ENCODE measurements at regions not wholly inside any gene's neighbourhood (a gene's known extent, or its start where the extent isn't known, plus 50 kb on each side); places are given as distances from the start of the nearest gene placed in this dataset.
A peak's percentile ranks its signal among the peaks of the same experiment; 100 is the strongest.
"Not testable (repeated sequence)": the region's sequence is repeated elsewhere in the genome, so short reads cannot be mapped to it uniquely, and the experiment has no call there.

DNA sequence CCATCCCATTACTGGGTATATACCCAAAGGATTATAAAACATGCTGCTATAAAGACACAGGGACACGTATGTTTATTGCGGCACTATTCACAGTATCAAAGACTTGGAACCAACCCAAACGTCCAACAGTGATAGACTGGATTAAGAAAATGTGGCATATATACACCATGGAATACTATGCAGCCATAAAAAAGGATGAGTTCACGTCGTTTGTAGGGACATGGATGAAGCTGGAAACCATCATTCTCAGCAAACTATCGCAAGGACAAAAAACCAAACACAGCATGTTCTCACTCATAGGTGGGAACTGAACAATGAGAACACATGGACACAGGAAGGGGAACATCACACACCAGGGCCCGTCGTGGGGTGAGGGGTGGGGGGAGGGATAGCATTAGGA lies 106.1 kb downstream of the CHD1L start:
- not testable (repeated sequence) for DNase-seq (ENCODE audit: low spot score)

DNA sequence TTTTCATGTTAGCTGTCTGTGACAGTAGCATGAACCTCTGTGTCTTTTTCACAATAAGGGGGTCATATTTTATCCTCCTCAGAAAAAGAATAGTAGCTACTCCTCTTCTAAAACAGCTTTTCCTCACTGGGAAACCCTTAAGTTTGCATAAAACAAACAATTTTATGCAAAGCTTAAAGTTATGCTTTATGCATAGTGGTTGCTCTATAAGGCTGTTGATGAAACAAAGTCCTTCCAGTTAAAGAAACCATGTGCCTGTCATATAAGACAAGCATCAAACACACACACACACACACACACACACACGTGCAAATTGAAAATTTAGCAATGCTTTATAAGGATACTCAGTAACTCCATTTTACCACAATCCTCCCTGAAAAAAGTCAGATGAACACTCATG lies 107.0 kb downstream of the CHD1L start:
- DNase-seq (ENCODE audit: low spot score), result no peak

DNA sequence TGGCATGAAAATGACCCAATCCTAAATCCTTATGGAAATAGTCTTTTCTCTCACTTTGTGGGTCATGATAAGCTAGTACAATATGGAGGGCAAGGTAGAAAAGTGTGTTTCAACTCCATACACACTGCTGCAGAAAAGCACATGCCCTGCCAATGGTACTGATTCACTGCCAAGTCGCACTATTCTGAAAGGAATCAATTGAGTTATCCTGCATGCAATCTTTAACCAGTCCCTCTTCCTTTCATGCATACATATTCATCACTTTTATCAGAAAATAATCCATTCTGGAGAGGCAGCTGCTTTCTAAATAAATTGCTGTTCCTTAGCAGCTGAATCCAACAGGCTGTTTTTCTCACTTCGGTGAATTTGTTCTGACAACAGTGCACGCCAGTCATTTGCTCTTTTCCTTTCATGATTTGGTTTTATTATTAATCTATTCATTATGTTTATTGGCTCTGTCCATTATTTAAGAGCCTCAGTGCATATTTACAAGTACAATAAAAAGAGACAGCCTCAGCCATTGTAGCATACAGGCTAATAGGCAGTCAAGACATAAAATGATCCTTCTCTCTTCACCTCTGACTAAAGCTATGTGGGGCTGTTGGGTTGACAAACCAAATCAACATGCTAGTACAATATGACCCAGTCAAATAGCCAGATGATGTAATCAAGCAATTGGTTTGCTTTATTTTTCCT lies 108.8 kb downstream of the CHD1L start:
- no peak for DNase-seq (ENCODE audit: low spot score)

- DNase-seq (ENCODE audit: low spot score), result no peak
These were observed 135.1 kb downstream of the CHD1L start for GRCh38 chr1:147377263-147378246.

DNA sequence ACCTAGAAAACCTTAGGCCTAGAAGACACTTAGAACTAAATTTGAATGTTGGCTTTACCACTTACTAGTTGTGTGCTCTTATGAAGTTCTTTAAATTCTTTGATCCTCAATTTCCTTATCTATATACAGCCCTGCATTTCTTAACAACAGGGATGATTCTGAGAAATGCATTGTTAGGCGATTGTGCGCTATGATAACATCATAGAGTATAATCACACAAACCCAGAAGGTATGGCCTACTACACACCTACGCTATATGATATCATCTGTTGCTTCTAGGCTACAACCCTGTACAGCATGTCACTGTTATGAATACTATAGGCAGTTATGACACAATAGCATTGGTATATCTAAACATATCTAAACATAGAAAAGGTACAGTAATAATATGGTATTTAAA lies 137.4 kb downstream of the CHD1L start:
- no peak for DNase-seq (ENCODE audit: low spot score)

DNA sequence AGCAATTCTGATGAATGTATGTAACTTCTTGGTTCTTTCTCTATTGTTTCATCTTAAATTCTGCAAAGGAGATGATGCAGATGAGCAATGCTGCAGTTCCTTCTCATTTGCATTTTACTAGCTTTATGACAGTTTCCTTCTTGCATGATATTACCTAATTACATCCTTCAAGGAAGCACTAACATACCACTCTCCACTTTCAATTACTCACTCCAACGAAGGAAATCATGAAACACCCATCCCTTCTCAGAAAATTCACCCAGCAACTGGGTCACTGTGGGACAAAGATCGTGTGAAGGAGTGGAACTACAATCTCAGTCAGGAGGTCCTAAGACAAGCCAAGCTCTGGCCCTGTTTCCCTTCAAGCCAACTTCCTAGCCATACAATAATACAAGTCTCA lies 142.3 kb downstream of the CHD1L start:
- no peak for DNase-seq (ENCODE audit: low spot score)

DNA sequence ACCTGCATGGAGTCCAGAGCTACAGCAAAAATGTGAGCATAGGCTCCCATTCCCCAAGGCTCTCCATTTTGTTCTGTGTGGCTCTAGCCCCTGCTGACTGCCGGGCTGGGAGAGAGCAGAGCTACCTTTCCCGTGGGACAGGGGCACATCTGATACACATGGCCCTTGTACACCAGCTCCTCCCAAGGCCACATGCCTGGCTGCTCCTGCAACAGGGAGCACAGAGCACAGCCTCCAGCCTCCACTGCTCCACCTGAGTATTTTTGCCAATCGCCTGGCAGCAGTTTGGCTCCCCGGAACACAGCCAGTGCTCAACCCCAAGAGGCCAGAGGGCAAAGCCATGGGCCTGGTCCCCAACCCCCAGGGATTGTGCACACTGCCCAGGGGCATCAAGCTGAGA lies 146.5 kb downstream of the CHD1L start:
- DNase-seq (ENCODE audit: low spot score), result no peak

GRCh38 chr1:147389532-147390184 lies 147.2 kb downstream of the CHD1L start:
- peak; percentile 44 for DNase-seq (ENCODE audit: low spot score)

GRCh38 chr1:147390185-147390542 lies 147.7 kb downstream of the CHD1L start:
- no peak for DNase-seq (ENCODE audit: low spot score)

GRCh38 chr1:147391114-147391513 lies 148.6 kb downstream of the CHD1L start:
- no peak for DNase-seq (ENCODE audit: low spot score)

DNA sequence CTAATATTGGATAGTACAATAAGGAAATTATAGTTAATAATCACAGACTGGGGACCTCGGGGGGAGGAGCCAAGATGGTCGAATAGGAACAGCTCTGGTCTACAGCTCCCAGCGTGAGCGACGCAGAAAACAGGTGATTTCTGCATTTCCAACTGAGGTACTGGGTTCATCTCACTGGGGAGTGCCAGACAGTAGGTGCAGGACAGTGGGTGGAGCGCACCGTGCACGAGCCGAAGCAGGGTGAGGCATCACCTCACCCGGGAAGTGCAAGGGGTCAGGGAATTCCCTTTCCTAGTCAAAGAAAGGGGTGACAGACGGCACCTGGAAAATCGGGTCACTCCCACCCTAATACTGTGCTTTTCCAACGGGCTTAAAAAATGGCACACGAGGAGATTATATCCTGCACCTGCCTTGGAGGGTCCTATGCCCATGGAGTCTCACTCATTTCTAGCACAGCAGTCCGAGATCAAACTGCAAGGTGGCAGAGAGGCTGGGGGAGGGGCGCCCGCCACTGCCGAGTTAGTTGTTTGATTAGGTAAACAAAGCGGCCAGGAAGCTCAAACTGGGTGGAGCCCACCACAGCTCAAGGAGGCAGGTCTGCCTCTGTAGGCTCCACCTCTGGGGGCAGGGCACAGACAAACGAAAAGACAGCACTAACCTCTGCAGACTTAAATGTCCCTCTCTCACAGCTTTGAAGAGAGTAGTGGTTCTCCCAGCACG lies 138.8 kb upstream of the BCL9 start:
- DNase-seq (ENCODE audit: low spot score), result not testable (repeated sequence)

DNA sequence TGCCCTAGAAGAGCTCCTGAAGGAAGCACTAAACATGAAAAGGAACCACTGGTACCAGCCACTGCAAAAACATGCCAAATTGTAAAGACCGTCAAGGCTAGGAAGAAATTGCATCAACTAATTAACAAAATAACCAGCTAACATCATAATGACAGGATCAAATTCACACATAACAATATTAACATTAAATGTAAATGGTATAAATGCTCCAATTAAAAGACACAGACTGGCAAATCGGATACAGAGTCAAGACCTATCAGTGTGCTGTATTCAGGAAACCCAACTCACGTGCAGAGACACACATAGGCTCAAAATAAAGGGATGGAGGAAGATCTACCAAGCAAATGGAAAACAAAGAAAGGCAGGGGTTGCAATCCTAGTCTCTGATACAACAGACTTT lies 137.0 kb upstream of the BCL9 start:
- DNase-seq (ENCODE audit: low spot score), result not testable (repeated sequence)

DNA sequence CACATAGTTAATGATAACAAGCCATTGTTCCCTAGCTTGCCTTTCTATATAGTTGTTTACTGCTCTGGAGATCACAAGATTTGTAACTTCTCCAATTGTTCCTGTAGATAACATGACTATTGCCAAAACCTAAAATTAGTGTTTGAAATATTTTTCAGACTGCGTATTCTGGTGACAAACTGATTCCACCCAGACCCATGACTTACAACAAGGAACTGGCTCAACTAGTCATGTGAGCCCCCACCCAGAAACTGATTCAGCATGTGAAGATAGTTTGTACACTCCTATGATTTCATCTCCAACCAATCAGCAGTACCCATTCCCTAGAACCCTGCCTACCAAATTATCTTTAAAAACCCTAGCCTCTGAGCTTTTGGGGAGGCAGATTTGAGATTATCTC lies 131.4 kb upstream of the BCL9 start:
- DNase-seq (ENCODE audit: low spot score), result no peak

DNA sequence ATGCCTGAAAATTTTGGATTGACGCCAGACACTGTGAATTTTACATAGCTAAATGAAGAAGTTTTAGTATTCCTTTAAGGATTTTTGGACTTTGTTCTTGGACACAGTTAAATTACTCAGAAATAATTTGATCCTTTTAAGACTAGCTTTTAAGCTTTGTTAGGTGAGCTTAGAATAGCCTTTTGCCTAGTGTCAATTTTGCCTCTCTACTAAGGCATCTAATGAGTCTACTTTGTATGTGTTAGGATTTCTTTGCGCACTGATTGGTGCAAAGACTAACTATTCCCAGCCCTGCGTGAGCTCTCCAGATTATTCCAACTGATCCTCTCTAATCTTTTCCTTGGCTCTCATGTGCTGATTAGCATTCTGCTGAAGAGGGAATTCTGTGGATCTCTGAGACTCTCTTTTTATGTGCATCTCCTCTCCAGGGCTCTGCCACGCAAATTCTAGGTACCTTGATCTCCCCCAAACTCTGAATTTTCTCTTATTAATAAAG lies 128.1 kb upstream of the BCL9 start:
- DNase-seq (ENCODE audit: low spot score), result no peak

DNA sequence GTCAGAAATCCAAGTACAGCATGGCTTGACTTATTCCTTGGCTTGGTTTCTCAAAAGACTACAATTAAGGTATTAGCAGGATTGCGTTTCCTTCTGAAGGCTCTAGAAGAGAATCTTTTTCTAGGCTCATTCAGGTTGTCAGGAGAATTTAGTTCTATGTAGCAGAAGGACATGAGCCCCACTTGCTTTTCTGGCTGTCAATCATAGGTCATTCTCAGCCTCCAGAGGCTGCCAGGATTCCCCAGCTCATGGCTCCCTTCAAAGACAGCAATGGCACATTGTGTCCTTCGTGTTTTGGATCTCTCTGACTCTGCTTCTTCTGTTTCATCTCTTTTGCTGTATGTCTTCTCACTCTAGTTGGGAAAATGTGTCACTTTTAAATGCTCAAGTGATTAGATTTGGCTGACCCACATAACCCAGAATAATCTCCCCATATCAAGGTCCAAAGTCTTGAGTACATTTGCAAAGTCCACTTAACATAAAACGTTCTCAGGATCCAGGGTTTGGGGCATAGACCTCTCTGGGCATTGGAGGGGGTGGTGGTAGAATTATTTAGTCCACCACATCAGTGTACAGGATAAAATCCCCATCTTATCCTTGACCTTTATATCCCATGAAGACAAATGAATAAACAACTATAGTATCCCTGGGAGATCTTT lies 126.7 kb upstream of the BCL9 start:
- no peak for DNase-seq (ENCODE audit: low spot score)

DNA sequence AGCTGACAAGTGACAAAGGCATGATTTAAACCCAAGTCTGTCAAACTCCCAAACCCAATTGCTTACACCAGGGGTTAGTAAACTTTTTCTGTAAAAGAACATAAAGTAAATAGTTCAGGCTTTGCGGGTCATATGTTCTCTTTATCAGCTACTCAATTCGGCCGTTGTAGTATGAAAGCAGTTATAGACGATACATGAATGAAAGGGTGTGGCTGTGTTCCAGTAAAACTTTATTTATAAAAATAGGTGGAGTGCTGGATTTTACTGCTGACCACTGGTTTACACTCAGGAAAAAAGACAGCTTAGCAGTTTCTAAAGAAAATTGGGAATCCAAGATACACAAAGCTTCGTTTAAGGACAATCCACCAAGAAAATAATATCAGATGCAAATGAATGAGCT lies 124.3 kb upstream of the BCL9 start:
- no peak for DNase-seq (ENCODE audit: low spot score)

DNA sequence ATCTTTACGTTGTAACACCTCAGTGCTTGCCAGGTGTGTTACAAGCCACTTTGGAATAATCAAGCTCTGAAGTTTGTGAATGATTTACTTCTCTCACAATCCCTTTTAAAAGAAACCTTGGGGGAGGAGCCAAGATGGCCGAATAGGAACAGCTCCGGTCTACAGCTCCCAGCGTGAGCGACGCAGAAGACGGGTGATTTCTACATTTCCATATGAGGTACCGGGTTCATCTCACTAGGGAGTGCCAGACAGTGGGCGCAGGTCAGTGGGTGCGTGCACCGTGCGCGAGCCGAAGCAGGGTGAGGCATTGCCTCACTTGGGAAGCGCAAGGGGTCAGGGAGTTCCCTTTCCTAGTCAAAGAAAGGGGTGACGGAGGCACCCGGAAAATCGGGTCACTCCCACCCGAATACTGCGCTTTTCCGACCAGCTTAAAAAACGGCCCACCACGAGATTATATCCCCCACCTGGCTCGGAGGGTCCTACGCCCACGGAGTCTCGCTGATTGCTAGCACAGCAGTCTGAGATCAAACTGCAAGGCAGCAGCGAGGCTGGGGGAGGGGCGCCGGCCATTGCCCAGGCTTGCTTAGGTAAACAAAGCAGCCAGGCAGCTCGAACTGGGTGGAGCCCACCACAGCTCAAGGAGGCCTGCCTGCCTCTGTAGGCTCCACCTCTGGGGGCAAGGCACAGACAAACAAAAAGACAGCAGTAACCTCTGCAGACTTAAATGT lies 118.0 kb upstream of the BCL9 start:
- DNase-seq (ENCODE audit: low spot score), result not testable (repeated sequence)

- no peak for DNase-seq (ENCODE audit: low spot score)
These were observed 106.4 kb upstream of the BCL9 start for GRCh38 chr1:147434921-147435320.

- no peak for DNase-seq (ENCODE audit: low spot score)
These were observed 96.9 kb upstream of the BCL9 start for GRCh38 chr1:147444381-147444780.

- DNase-seq (ENCODE audit: low spot score), result no peak
These were observed 89.7 kb upstream of the BCL9 start for GRCh38 chr1:147451628-147452027.

GRCh38 chr1:147452809-147453208 lies 88.5 kb upstream of the BCL9 start:
- no peak for DNase-seq (ENCODE audit: low spot score)
